ENCODE measurements at regions not wholly inside any gene's neighbourhood (a gene's known extent, or its start where the extent isn't known, plus 50 kb on each side); places are given as distances from the start of the nearest gene placed in this dataset.
"Not testable (repeated sequence)": the region's sequence is repeated elsewhere in the genome, so short reads cannot be mapped to it uniquely, and the experiment has no call there.

DNA sequence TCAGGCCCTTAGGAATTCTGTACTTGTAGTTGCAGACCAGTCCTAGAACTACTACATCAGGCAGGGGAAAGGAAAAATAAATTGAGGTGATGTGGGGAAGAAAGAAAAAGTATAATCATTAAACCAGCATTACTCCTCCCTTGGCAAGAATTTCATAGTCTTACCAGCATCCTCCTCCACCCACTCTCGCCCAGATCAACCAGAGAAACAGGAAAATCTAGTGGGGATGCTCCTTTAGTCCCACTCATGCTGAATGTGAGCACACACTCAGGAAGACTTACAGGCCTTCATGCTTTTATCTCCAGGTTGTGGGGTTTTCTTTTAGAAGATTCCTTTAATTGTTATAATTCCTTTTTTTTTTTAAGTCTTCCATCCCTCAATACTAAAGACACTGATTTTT is 129.3 kb upstream of the CCDC150 start:
- H3K9me3 Mint-ChIP-seq = no peaks in the 10 kb centered on the region

DNA sequence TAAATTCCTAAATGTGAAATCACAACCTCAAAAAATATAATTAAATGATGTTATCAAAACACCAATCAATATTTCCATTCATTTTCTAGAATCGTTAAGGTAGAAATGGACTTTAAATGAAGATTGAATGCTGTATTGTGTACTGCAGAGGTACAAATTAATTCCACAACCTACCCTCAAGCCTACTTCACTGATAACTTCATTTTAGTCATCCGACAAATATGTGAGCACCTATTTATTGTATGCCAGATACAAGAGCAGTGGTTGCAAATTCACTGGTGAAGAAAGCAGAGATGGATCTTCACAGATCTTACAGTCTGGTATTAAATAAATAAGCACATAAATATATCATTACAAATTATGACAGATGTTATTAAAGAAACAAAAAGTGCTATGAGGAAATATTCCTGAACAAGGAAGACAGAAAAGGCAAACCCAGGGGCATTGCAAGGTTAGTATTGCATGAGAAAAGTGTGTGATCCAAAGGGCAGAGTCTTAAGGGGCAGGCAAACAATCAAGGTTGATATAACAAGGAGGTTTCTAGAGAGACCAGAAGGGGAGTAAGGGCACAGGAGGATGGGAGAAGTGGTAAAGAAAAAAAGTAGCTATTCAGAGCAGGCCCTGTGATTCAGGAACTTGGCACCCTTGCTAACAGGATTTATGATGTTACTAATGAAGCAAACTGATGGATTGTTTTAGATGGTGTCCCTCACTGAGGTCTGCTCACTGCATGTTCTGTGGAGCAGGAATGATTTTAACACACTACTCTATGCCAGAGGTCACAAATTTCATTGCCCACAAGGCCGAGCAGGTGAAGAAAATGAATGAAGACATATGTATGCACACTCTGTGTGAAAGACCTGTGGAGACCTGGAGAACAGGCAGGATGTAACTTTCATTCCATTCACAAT is 128.0 kb upstream of the CCDC150 start:
- H3K36me3 Mint-ChIP-seq (ENCODE audit: low read depth) = no peaks in the 10 kb centered on the region
- H3K4me1 Mint-ChIP-seq (ENCODE audit: low read depth) = no peaks in the 10 kb centered on the region
- H3K27ac Mint-ChIP-seq = no peak overlapping the region
- peaks cover 33% of the 10 kb centered on the region for H3K27me3 Mint-ChIP-seq (ENCODE audit: low read depth)
- no peaks in the 10 kb centered on the region for H3K9me3 Mint-ChIP-seq
- no peak overlapping the region for H3K4me3 Mint-ChIP-seq

More for the DNA sequence above, 129.3 kb upstream of the CCDC150 start:
- H3K36me3 Mint-ChIP-seq (ENCODE audit: low read depth) = no peaks in the 10 kb centered on the region
- peaks cover 33% of the 10 kb centered on the region for H3K27me3 Mint-ChIP-seq (ENCODE audit: low read depth)
- no peaks in the 10 kb centered on the region for H3K4me1 Mint-ChIP-seq (ENCODE audit: low read depth)
- no peak overlapping the region for H3K4me3 Mint-ChIP-seq
- H3K27ac Mint-ChIP-seq = no peak overlapping the region

DNA sequence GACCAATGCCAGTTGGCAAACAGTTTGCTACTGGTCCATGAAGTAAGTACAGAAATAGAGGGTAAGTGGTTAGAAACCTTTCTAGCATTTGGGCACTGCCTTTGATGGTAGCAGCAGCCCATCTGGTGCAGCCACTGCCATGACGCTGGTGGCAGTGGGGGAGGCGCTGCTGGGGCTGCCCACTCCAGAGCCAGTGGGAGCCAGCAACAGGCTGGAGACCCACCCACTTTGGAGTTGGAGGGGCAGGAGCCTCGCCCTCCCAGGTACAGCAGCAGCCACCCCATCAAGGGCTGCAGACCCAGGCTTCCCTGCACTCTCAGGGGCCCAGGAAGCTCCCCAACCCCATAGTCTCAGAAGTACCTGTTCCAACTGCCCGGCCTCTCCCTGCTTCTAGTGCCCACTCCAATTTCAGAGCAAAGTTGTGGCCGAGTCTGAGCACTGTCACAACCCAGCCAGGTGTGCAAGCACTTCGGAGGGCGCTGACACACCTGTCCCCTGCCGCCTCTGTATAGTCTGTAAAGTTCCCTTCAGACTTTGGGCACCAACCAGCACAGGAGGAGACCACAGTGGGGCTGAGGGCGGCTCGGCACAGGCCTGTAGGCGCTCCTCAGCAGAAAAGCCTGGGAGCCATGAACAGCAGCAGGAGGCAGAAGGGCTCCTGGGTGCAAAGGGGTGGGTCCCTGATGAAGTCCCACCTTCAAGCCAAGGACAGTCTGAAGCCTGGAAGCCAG is 125.6 kb upstream of the CCDC150 start:
- Mint-ChIP-seq H3K27me3 (ENCODE audit: low read depth) (peaks cover 32% of the 10 kb centered on the region), H3K36me3 (ENCODE audit: low read depth) (no peaks in the 10 kb centered on the region), H3K27ac (no peak overlapping the region), H3K4me1 (ENCODE audit: low read depth) (no peaks in the 10 kb centered on the region), H3K4me3 (no peak overlapping the region), H3K9me3 (no peaks in the 10 kb centered on the region)

DNA sequence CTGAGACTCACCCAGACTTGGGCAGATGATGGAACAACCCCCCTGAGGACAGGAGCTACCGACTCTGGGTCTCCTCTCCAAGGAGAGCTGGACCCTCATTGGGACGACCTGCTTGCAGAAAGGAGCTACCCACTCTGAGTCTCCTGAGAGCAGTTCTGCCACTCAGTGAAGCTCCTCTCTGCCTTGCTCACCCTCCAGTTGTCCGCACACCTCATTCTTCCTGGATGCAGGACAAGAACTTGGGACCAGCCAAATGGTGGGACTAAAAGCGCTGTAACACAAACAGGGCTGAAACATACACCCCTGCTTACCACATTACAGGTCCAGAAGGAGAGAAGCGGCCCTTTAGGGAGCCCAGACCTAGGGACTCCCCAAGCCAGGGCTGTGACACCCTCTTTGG is 124.9 kb upstream of the CCDC150 start:
- H3K27ac Mint-ChIP-seq = no peak overlapping the region
- H3K9me3 Mint-ChIP-seq = no peaks in the 10 kb centered on the region
- no peaks in the 10 kb centered on the region for H3K4me1 Mint-ChIP-seq (ENCODE audit: low read depth)
- H3K4me3 Mint-ChIP-seq = no peak overlapping the region
- H3K27me3 Mint-ChIP-seq (ENCODE audit: low read depth) = peaks cover 34% of the 10 kb centered on the region
- H3K36me3 Mint-ChIP-seq (ENCODE audit: low read depth) = no peaks in the 10 kb centered on the region

DNA sequence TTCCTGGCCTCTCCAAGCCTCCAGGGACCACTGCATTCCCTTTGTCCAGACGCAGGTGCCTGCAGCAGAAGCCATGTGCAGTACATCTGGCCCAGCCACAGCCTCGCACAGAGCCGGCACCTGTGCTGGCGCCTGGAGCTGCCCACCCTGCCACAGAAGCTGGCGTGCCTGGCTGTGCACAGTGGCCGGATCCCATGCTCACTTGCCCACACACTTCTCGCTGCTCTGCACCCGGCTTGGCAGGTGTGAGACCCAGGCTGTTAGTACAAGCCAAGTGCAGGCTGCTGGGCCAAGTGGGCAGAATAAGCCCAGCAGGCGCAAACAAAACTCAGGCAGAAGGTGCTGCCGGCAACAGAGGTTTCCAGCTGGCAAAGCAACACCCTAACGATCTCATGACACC is 124.5 kb upstream of the CCDC150 start:
- Mint-ChIP-seq H3K36me3 (ENCODE audit: low read depth) (no peaks in the 10 kb centered on the region), H3K27ac (no peak overlapping the region), H3K9me3 (no peaks in the 10 kb centered on the region), H3K27me3 (ENCODE audit: low read depth) (peaks cover 34% of the 10 kb centered on the region), H3K4me3 (no peak overlapping the region), H3K4me1 (ENCODE audit: low read depth) (no peaks in the 10 kb centered on the region)

DNA sequence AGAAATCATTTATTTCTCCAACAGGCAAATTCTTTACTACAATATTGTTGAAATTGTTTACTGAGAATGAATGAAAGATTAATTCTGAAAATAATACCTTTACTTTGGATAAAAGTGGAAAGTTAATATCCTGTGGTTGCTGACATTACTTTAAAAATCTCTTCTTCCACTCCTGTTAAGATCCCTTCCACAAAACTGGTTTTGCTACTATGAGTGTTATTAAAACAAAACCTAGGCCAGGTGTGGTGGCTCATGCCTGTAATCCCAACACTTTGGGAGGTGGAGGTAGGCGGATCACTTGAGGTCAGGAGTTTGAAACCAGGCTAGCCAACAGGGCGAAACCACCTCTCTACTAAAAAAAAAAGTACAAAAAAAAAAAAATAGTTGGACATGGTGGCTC is 123.9 kb upstream of the CCDC150 start:
- Mint-ChIP-seq H3K4me1 (ENCODE audit: low read depth) (no peaks in the 10 kb centered on the region), H3K27ac (no peak overlapping the region), H3K9me3 (no peaks in the 10 kb centered on the region), H3K27me3 (ENCODE audit: low read depth) (peaks cover 29% of the 10 kb centered on the region), H3K4me3 (no peak overlapping the region), H3K36me3 (ENCODE audit: low read depth) (no peaks in the 10 kb centered on the region)

DNA sequence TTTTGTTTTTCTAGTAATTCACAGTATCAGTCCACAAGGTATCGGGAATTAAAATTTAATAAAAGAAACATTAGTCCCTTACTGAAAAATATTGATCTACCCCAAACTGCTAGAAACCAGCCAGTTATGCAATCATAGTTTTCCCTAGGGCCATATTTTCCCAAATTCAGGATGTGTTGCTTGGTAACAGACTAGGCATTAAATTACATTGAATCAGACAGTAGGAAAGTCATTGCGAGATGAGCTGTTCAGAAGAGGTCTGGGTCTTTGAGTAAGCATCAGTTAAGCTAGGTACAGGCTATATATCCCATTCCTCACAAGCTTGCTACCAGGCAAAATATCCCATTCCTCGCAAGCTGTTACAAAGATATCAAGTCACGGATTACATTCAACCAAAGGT is 123.0 kb upstream of the CCDC150 start:
- Mint-ChIP-seq H3K9me3 (no peaks in the 10 kb centered on the region), H3K27me3 (ENCODE audit: low read depth) (peaks cover 24% of the 10 kb centered on the region), H3K4me1 (ENCODE audit: low read depth) (no peaks in the 10 kb centered on the region), H3K4me3 (no peak overlapping the region), H3K27ac (no peak overlapping the region), H3K36me3 (ENCODE audit: low read depth) (no peaks in the 10 kb centered on the region)

DNA sequence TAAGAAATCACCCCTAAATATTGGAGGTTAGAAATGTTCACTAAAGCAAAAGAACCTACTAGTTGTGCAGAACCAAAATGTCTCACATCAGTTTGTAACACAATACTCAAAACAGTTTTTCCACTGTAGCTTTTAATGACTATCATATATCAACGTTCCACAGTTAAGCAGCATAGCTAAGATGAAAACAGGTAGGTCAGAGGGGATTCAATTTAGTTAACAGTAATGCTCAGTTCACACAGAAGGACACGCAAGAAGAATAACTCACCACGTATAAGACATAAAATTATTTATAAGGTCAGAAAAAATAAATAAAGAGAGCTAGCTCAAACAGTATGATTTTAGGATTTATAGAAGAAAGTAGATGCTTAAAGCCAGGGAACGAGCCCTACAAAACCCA is 118.9 kb upstream of the CCDC150 start:
- no peaks in the 10 kb centered on the region for H3K9me3 Mint-ChIP-seq
- H3K4me3 Mint-ChIP-seq = no peak overlapping the region
- no peaks in the 10 kb centered on the region for H3K4me1 Mint-ChIP-seq (ENCODE audit: low read depth)
- peaks cover 18% of the 10 kb centered on the region for H3K27me3 Mint-ChIP-seq (ENCODE audit: low read depth)
- no peak overlapping the region for H3K27ac Mint-ChIP-seq
- no peaks in the 10 kb centered on the region for H3K36me3 Mint-ChIP-seq (ENCODE audit: low read depth)

DNA sequence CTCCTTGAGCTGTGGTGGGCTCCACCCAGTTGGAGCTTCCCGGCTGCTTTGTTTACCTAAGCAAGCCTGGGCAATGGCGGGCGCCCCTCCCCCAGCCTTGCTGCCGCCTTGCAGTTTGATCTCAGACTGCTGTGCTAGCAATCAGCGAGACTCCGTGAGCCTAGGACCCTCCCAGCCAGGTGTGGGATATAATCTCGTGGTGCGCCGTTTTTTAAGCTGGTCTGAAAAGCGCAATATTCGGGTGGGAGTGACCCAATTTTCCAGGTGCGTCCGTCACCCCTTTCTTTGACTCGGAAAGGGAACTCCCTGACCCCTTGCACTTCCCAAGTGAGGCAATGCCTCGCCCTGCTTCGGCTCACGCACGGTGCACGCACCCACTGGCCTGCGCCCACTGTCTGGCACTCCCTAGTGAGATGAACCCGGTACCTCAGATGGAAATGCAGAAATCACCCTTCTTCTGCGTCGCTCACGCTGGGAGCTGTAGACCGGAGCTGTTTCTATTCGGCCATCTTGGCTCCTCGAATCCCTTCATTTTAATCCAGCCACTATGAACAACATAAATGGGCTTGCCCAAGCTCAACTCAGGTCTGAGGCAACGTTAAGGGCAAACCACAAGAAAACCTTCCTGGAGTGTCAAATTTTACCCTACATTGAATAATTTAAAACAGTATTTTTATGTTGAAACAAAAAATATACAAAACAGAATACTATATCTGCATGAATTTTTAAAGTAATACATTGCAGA is 112.4 kb upstream of the CCDC150 start:
- H3K9me3 Mint-ChIP-seq; H3K27ac Mint-ChIP-seq; H3K27me3 Mint-ChIP-seq (ENCODE audit: low read depth); H3K4me3 Mint-ChIP-seq; H3K36me3 Mint-ChIP-seq (ENCODE audit: low read depth): not testable (repeated sequence)
- H3K4me1 Mint-ChIP-seq (ENCODE audit: low read depth) = peaks cover 14% of the 10 kb centered on the region

DNA sequence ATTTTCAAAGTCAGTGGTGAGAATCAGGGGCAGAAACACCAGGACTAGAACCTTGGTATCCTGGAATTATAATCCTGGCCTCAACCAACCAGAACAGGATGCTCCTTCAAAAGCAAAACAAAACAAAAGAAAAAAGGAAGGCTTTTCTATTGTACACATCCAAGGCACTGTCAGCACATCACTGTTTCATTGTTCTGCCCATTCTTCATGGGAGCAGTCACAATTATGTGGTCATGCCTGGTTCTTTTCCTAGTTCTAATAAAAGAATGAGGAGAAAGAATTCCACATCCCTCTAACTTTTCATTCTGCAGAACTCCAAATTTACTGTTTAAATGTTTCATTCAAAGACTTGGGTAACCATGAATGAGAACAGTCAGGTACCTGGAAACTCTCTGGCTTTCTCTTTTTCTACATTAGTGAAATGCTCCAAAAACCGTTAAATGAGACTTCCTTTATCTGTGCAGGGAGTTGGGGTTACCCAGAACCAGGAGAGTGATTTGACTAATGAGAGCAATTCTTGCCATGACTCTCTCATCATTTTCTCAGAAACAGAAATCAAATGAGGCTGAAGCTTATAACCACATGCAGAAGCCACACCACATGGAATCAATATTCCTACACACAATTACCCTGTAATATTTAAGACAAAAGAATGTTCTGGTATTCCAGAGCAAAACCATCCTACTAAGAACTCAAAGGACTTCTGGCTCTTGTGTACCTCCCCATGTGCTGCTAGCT is 110.9 kb upstream of the CCDC150 start:
- Mint-ChIP-seq H3K36me3 (ENCODE audit: low read depth) (no peaks in the 10 kb centered on the region), H3K27me3 (ENCODE audit: low read depth) (no peaks in the 10 kb centered on the region), H3K9me3 (peaks cover 4% of the 10 kb centered on the region), H3K4me1 (ENCODE audit: low read depth) (peaks cover 19% of the 10 kb centered on the region), H3K27ac (no peak overlapping the region), H3K4me3 (no peak overlapping the region)

DNA sequence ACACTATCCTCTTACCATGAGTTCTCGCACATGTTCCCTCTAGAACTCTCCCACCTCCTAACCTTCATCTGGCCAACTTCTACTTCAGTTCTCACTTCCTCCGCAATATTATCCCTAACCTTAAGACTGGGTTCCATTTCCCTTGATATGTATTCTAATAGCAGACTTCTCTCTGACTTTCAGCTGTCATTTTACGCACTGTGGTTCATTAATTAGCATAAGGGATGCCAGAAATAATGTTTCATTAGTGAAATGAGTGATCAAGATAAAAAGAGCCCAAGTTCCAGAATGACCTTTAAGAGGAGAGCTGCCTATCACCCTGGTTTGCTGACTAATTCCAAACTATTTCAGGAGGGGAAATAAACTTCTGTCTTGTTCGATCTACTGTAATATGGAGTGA is 108.6 kb upstream of the CCDC150 start:
- Mint-ChIP-seq H3K27ac (no peak overlapping the region), H3K27me3 (ENCODE audit: low read depth) (peaks cover 5% of the 10 kb centered on the region), H3K4me3 (no peak overlapping the region), H3K36me3 (ENCODE audit: low read depth) (no peaks in the 10 kb centered on the region), H3K4me1 (ENCODE audit: low read depth) (peaks cover 31% of the 10 kb centered on the region), H3K9me3 (peaks cover 4% of the 10 kb centered on the region)

DNA sequence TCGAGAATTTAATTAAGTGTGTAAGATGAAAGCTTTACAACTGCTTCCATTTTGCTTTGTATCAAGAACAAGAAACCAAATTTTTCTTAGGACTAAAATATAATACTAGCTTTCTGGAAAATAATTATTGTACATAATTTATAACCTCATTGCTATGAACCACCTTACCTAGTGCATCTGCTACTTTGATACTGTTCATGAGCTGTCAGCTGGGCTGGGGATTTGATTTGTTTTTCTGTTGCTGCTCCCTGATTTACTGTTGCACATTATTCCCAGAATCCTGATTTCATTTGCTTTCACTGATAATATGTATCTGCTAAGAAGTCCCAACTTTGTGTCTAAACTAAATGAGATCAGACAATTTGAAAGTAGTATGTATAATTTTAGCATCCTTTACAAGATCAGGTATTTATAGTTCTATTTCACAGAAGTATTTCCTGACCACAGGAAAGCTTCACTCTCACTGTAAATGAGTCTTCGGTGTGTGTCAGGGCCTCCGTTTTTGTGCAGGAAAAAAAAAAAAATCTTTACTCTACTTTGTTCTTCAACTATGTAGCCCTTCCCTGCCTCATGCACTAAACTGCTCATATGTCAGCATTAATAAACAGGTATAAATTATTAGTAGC is 105.6 kb upstream of the CCDC150 start:
- H3K27ac Mint-ChIP-seq = no peak overlapping the region
- H3K4me3 Mint-ChIP-seq = no peak overlapping the region
- peaks cover 5% of the 10 kb centered on the region for H3K27me3 Mint-ChIP-seq (ENCODE audit: low read depth)
- H3K36me3 Mint-ChIP-seq (ENCODE audit: low read depth) = no peaks in the 10 kb centered on the region
- peaks cover 4% of the 10 kb centered on the region for H3K9me3 Mint-ChIP-seq
- peaks cover 26% of the 10 kb centered on the region for H3K4me1 Mint-ChIP-seq (ENCODE audit: low read depth)

DNA sequence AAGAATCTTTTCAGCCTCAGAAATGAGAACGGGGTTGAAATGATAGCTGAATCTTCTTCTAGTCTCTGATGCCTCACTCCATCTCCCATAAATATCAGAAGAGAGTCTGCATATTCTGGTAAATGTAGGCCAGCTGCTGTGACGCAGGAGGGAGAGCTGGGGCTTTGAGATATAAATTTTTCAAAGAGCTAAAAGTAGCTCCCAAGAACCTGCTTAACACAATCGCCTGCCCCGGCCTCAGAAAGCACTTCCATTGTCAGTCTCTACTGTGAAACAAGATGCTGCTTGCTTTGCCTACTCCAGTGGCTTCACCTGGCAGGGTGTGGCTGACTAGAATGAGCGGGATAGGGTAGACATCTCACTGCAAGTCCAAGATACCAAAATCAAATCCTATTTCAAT is 105.0 kb upstream of the CCDC150 start:
- Mint-ChIP-seq H3K4me3 (no peak overlapping the region), H3K36me3 (ENCODE audit: low read depth) (no peaks in the 10 kb centered on the region), H3K27me3 (ENCODE audit: low read depth) (peaks cover 5% of the 10 kb centered on the region), H3K9me3 (peaks cover 4% of the 10 kb centered on the region), H3K27ac (no peak overlapping the region), H3K4me1 (ENCODE audit: low read depth) (peaks cover 21% of the 10 kb centered on the region)

DNA sequence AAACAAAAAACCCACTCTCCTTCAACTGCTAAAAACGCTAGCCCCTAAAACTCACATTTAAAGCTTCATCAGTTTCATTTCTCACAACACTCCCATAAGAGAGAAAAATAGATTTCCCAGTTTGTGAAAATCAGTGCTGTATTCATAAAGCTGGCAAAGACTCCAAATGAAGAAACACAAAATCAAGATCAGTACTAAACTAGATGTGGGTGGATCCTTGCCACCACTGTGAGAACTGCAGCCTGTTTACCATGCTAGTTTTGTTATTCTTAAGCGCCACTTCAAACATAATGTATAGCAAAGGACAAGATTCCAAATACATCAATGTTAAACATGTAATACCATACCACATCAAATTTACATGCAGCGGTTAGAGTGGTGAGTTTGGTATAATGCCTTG is 104.5 kb upstream of the CCDC150 start:
- H3K4me3 Mint-ChIP-seq = no peak overlapping the region
- peaks cover 19% of the 10 kb centered on the region for H3K4me1 Mint-ChIP-seq (ENCODE audit: low read depth)
- H3K27me3 Mint-ChIP-seq (ENCODE audit: low read depth) = peaks cover 5% of the 10 kb centered on the region
- peaks cover 4% of the 10 kb centered on the region for H3K9me3 Mint-ChIP-seq
- H3K36me3 Mint-ChIP-seq (ENCODE audit: low read depth) = no peaks in the 10 kb centered on the region
- no peak overlapping the region for H3K27ac Mint-ChIP-seq

All from T-helper 1 cell treated with Interleukin-12 subunit alpha and Interleukin-12 subunit beta and Interleukin-4 antibody, amounts not matched to agents 30 μg/mL and 1 μg/mL, for 36 hours (primary cell).